ENCODE measurements at regions not wholly inside any gene's neighbourhood (a gene's known extent, or its start where the extent isn't known, plus 50 kb on each side); places are given as distances from the start of the nearest gene placed in this dataset.

- TF ChIP-seq CTCF (IDR thresholded peaks at IDR 0.05; ENCODE audit: insufficient read depth, low read length, poor library complexity, severe bottlenecking), result no peak
- no peak for TF ChIP-seq EZH2phosphoT487 (conservative IDR thresholded peaks at IDR 0.05; ENCODE audit: low read length)
Observed at GRCh38 chr1:14437417-14437918, 161.0 kb upstream of the KAZN start.

Data from SU-DHL-6 (cell line).